ENCODE measurements at regions not wholly inside any gene's neighbourhood (a gene's known extent, or its start where the extent isn't known, plus 50 kb on each side); places are given as distances from the start of the nearest gene placed in this dataset.

DNA sequence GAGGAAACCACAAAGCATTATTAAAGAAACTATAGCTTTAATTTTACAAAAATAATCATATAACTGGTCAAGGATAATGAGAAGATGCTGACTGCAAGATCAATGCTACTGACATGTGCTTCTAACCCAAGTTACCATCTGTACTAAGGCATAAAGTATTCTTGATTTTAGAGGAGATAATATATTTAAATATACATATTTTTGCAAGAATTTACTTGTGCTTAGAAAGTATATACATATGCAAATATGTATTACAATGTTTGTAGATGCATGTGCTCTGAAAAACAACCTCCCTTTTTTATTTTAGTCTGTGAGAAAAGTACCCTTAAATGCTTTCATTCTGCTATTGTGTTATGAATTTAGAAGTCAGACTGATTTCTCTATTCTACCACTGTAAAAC, 740.7 kb upstream of the SLIT2 start:
- TF ChIP-seq CTCF (IDR thresholded peaks at IDR 0.05; ENCODE audit: insufficient read depth, low read length), result no peak
- TF ChIP-seq POLR2AphosphoS5 (IDR thresholded peaks at IDR 0.05; ENCODE audit: low read depth), result no peak
- TF ChIP-seq REST (IDR thresholded peaks at IDR 0.05; ENCODE audit: insufficient replicate concordance, low read depth), result no peak
- no peak for TF ChIP-seq GABPA (IDR thresholded peaks at IDR 0.05; ENCODE audit: low read depth)

Measured in HL-60 (cell line).